Neural progenitor cell (in vitro differentiated cells): ENCODE measurements at regions not wholly inside any gene's neighbourhood (a gene's known extent, or its start where the extent isn't known, plus 50 kb on each side); places are given as distances from the start of the nearest gene placed in this dataset.

ENCODE experiments used
- DNase-seq: peaks from one replicate; pipeline ENCODE4 v3.0.0-alpha.2; 2016; ENCODE audit warnings: low spot score
- H2AFZ ChIP-seq: fragments of 200-600 bp; sonication (generic); replicated peaks from 2 replicates; pipeline ENCODE4 v1.6.1; 2016; ENCODE audit warnings: antibody characterized with exemption
- H3F3A ChIP-seq: fragments of 200-600 bp; sonication (generic); 2 replicates; pipeline ENCODE4 v1.6.1; 2016; ENCODE audit warnings: antibody characterized with exemption, low read depth
- H3K27ac ChIP-seq: fragments of 200-600 bp; sonication (generic); 2 replicates; pipeline ENCODE4 v1.5.1; 2016; ENCODE audit warnings: mild to moderate bottlenecking
- H3K27me3 ChIP-seq: fragments of 200-600 bp; sonication (generic); 2 replicates; pipeline ENCODE4 v1.6.1; 2016; ENCODE audit warnings: mild to moderate bottlenecking, moderate library complexity
- H3K36me3 ChIP-seq: fragments of 200-600 bp; sonication (generic); 2 replicates; pipeline ENCODE4 v1.5.1; 2016
- H3K4me1 ChIP-seq: fragments of 200-600 bp; sonication (generic); 2 replicates; pipeline ENCODE4 v1.6.1; 2016; ENCODE audit warnings: mixed run types
- H3K4me2 ChIP-seq: fragments of 200-600 bp; sonication (generic); 2 replicates; pipeline ENCODE4 v1.6.1; 2016
- H3K4me3 ChIP-seq: fragments of 200-600 bp; sonication (generic); 2 replicates; pipeline ENCODE4 v1.5.1; 2016
- H3K79me2 ChIP-seq: fragments of 200-600 bp; sonication (generic); 2 replicates; pipeline ENCODE4 v1.6.1; 2016; ENCODE audit warnings: low read depth
- H3K9ac ChIP-seq: fragments of 200-600 bp; sonication (generic); 2 replicates; pipeline ENCODE4 v1.6.1; 2016
- H3K9me3 ChIP-seq: fragments of 200-600 bp; sonication (generic); 2 replicates; pipeline ENCODE4 v1.5.1; 2016; ENCODE audit warnings: low read depth
- H4K20me1 ChIP-seq: fragments of 200-600 bp; sonication (generic); 2 replicates; pipeline ENCODE4 v1.6.1; 2016; ENCODE audit warnings: low read depth
- H3K27ac Mint-ChIP-seq: 3 replicates; pipeline ENCODE4 v1.8.0; 2021; ENCODE audit warnings: mixed read lengths
- H3K27me3 Mint-ChIP-seq: 2 replicates; pipeline ENCODE4 v1.8.0; 2022; ENCODE audit warnings: low read depth, mild to moderate bottlenecking, inconsistent platforms, moderate library complexity, mixed read lengths; ENCODE audit not compliant: insufficient read depth
- H3K36me3 Mint-ChIP-seq: 3 replicates; pipeline ENCODE4 v1.8.0; 2021; ENCODE audit warnings: mixed read lengths
- H3K4me1 Mint-ChIP-seq: 3 replicates; pipeline ENCODE4 v1.8.0; 2021; ENCODE audit warnings: mixed read lengths
- H3K4me3 Mint-ChIP-seq: 3 replicates; pipeline ENCODE4 v1.8.0; 2021; ENCODE audit warnings: mild to moderate bottlenecking, moderate library complexity, mixed read lengths
- H3K9me3 Mint-ChIP-seq: 3 replicates; pipeline ENCODE4 v1.8.0; 2020; ENCODE audit warnings: mixed read lengths
- EZH2 ChIP-seq: fragments of 200-600 bp; sonication (generic); IDR thresholded peaks from 2 replicates; pipeline ENCODE4 v1.6.1; 2017; ENCODE audit warnings: antibody characterized with exemption, mild to moderate bottlenecking, moderate library complexity
- EZH2phosphoT487 ChIP-seq: fragments of 200-600 bp; sonication (generic); IDR thresholded peaks from 2 replicates; pipeline ENCODE4 v1.6.1; 2017; ENCODE audit warnings: antibody characterized with exemption
- TF ChIP-seq, protein P1 (sequence below): fragments of 200-600 bp; sonication (generic); IDR thresholded peaks from 2 replicates; pipeline ENCODE4 v1.5.1; 2017; ENCODE audit warnings: antibody characterized with exemption, mild to moderate bottlenecking

GRCh38 chr15:29997499-29997898 lies 85.3 kb upstream of the GOLGA8J start:
- H3K4me1 Mint-ChIP-seq: no peaks in the 10 kb centered on the region
- Histone ChIP-seq H3K27me3 (no peaks in the 10 kb centered on the region), H3K79me2 (no peaks in the 10 kb centered on the region), H3K27ac (no peak overlapping the region), H3F3A (no peaks in the 10 kb centered on the region), H3K4me3 (no peak overlapping the region), H2AFZ (no peak overlapping the region), H4K20me1 (no peaks in the 10 kb centered on the region), H3K9ac (no peak overlapping the region), H3K9me3 (no peaks in the 10 kb centered on the region), H3K4me2 (no peak overlapping the region), H3K36me3 (no peaks in the 10 kb centered on the region), H3K4me1 (peaks cover 4% of the 10 kb centered on the region)
- H3K27ac Mint-ChIP-seq: no peak overlapping the region
- peaks cover 2% of the 10 kb centered on the region for H3K27me3 Mint-ChIP-seq
- TF ChIP-seq, protein P1, sequence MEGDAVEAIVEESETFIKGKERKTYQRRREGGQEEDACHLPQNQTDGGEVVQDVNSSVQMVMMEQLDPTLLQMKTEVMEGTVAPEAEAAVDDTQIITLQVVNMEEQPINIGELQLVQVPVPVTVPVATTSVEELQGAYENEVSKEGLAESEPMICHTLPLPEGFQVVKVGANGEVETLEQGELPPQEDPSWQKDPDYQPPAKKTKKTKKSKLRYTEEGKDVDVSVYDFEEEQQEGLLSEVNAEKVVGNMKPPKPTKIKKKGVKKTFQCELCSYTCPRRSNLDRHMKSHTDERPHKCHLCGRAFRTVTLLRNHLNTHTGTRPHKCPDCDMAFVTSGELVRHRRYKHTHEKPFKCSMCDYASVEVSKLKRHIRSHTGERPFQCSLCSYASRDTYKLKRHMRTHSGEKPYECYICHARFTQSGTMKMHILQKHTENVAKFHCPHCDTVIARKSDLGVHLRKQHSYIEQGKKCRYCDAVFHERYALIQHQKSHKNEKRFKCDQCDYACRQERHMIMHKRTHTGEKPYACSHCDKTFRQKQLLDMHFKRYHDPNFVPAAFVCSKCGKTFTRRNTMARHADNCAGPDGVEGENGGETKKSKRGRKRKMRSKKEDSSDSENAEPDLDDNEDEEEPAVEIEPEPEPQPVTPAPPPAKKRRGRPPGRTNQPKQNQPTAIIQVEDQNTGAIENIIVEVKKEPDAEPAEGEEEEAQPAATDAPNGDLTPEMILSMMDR: no peak
- TF ChIP-seq EZH2 (no peak), EZH2phosphoT487 (no peak)
- H3K36me3 Mint-ChIP-seq: no peaks in the 10 kb centered on the region
- H3K4me3 Mint-ChIP-seq: no peak overlapping the region
- no peak for DNase-seq
- peaks cover 2% of the 10 kb centered on the region for H3K9me3 Mint-ChIP-seq

DNA sequence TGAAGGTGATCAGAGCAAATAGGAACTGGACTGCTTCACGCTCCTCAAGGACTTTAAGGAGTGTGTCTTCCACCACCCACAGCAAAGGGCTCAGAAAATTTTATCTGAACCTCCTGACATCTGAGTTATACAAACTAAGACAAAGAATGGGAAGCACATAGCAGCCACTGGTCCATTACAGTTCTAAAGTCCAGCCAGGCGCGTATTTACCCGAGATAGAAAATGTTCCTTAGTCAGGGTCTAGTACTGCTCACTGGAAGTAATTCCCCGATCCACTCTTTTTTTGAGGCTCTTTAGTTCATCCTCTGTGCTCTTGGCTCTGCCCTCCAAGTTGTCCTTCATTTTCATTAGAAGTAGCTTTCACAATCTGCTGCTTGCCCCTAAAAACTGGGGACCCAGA lies 88.5 kb upstream of the GOLGA8J start:
- Histone ChIP-seq H3K9ac (no peak overlapping the region), H3F3A (no peaks in the 10 kb centered on the region), H3K36me3 (no peaks in the 10 kb centered on the region), H3K27ac (no peak overlapping the region), H3K4me1 (peaks cover 4% of the 10 kb centered on the region), H3K79me2 (no peaks in the 10 kb centered on the region), H3K4me2 (no peak overlapping the region), H3K9me3 (no peaks in the 10 kb centered on the region), H3K27me3 (no peaks in the 10 kb centered on the region), H4K20me1 (no peaks in the 10 kb centered on the region), H3K4me3 (no peak overlapping the region), H2AFZ (peak overlapping the region; percentile 82)
- no peaks in the 10 kb centered on the region for H3K27me3 Mint-ChIP-seq
- no peak overlapping the region for H3K4me3 Mint-ChIP-seq
- no peaks in the 10 kb centered on the region for H3K4me1 Mint-ChIP-seq
- no peak for TF ChIP-seq EZH2phosphoT487
- TF ChIP-seq, protein P1: no peak
- TF ChIP-seq EZH2: no peak
- H3K9me3 Mint-ChIP-seq: no peaks in the 10 kb centered on the region
- H3K36me3 Mint-ChIP-seq: no peaks in the 10 kb centered on the region
- no peak overlapping the region for H3K27ac Mint-ChIP-seq
- DNase-seq: no peak

DNA sequence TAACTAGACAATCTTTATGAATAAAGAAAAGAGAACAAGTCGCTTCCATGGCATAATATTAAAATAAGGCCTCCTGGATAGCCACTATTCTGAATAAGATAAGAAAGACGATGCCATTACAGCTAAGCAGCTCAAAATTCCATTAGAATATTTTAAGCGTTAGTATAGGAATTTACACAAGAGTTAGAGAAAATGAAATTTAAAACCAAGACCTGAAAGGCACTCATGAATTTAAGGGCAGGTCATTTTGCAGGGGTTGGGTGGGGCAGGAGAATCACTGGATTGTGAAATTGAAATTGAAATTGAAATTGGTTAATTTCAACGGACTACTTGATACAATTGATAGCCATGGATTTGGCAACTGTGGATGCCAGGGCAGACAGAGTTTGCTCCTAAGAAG lies 91.8 kb upstream of the GOLGA8J start:
- Histone ChIP-seq H3K4me3 (no peak overlapping the region), H4K20me1 (no peaks in the 10 kb centered on the region), H3K36me3 (no peaks in the 10 kb centered on the region), H3K27me3 (peaks cover 1% of the 10 kb centered on the region), H3K79me2 (no peaks in the 10 kb centered on the region), H3K9me3 (no peaks in the 10 kb centered on the region), H2AFZ (no peak overlapping the region), H3K27ac (no peak overlapping the region), H3F3A (no peaks in the 10 kb centered on the region), H3K4me2 (no peak overlapping the region), H3K9ac (no peak overlapping the region), H3K4me1 (peaks cover 4% of the 10 kb centered on the region)
- H3K4me1 Mint-ChIP-seq: no peaks in the 10 kb centered on the region
- no peaks in the 10 kb centered on the region for H3K36me3 Mint-ChIP-seq
- no peak for TF ChIP-seq EZH2
- TF ChIP-seq EZH2phosphoT487: no peak
- TF ChIP-seq, protein P1: no peak
- H3K4me3 Mint-ChIP-seq: no peak overlapping the region
- H3K27me3 Mint-ChIP-seq: peaks cover 2% of the 10 kb centered on the region
- no peaks in the 10 kb centered on the region for H3K9me3 Mint-ChIP-seq
- no peak overlapping the region for H3K27ac Mint-ChIP-seq
- no peak for DNase-seq
